ENCODE measurements at regions not wholly inside any gene's neighbourhood (a gene's known extent, or its start where the extent isn't known, plus 50 kb on each side); places are given as distances from the start of the nearest gene placed in this dataset.

DNA sequence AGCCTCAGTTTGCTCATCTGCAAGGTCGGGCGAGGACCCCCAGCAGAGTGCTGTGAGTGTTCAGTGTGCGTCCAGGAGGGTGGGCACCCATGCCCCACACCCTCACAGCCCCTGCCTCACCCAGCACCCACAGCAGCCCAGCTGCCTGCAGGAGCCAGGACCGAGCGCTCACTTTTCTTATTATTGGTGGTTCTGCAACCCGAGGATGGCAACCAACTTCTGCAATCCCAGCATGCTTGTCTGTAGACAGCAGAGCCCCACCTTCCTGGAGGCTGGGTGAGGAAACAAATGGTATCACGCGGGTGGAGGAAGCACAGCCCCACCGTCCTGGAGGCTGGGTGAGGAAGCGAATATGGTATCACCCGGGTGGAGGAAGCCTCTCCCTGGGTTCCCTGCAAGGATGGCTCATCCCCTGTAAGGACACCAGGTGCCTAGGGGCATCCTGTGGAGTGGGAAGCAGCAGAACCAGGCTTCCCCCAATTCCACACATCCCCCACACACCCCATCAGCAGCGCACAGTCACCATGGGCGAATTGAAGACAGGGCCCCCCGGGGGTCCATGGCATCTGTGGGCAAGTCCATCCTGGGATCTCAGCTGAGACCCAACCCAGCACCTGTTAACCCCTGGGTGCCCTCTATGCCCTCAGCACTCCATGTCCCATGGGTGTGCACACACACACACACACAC, 220.5 kb upstream of the RAB6C start:
- no peak for DNase-seq (ENCODE audit: low read depth, low spot score)

DNA sequence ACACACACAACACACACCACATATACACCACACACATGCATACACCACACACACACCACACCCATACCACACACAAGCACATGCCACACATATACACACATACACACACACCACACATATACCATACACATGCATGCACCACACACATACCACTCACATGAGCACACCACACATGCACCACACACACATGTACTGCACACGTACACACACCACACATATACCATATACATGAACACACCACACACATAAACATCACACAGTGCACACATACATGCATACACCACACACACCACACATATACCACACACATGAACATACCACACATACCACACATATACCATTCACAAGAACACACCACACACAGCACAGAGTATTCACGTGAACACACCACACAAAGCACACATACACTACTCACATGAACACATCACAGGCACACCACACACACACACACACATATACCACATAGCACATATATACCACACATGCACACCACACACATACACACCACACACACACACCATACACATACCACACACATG, 219.9 kb upstream of the RAB6C start:
- no peak for DNase-seq (ENCODE audit: low read depth, low spot score)

DNA sequence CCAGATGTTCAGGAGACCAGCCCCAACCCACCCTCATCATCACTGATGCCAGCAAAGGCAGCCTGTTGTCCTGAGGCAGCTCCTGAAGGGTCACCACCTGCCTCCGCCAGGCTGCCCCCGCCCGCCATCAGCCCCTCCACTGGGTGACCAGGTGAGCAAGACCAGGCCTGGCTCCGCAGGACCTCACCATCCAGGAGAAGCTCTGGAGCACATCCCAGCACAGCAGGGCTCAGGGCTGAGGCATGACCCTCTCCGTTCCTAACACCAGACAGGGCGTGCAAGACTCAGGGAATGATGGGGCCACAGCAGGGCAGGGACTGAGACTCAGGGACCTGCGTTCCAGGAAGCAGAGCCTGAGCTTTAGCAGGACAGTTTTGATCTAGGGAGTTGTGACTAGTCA, 218.8 kb upstream of the RAB6C start:
- DNase-seq (ENCODE audit: low read depth, low spot score): no peak

DNA sequence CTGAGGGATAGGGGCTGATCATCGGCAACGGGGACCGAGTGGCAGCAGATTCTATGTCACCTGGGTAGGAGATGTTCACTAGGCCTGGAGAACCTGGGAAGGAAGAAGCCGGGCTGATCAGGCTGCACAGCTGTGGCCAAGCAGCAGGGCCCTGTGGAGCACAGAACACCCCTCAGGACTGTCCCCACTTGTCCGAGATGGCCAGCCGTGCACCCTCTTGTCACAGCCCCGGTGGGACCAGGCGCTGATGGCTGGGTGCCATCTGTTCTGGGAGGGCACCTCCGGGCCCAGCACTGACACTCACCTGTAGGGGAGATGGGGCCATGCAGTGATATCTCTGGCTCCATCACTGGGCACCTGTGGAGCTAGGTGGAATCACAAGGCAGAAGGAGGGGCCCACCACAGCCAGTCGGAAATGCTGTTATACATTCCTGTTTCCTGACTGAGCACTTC, 217.9 kb upstream of the RAB6C start:
- no peak for DNase-seq (ENCODE audit: low read depth, low spot score)

DNA sequence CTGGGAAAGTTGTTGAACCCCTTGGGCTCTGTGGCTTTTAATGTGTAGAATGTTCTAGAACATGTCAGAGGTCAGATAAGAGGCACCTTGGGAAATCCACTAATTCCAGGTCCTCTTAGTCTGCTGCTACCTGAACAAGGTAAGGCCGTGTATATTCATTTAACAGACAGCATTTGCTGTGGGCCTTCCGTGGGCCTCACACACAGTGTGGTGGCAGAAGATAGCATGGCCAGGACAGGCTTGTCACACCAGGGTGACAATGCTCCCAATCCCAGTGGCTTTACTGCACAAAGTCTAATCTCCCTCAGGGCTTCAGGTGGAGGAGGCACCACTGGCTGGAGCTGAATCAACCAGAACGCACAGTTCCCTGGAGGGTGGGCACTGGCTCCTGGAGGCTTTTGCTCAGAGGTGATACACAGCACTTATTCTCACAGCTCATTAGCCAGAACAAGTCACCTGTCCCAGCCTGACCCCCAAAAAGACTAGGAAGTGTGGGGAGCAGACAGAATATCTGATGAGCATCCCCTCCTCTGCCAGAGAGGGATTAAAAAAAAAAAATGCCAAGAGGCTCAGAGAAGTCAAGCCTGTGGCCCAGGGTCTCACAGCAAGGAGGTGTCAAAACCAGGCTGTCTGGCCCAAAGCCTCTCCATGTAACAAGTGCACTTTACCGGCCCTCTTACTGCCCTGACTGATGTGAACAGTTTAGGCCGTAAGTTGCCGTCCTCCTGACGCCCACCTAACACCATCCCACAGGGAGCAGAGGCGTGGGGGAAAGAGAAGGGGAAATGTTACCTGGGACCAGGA, 216.9 kb upstream of the RAB6C start:
- DNase-seq (ENCODE audit: low read depth, low spot score): no peak

DNA sequence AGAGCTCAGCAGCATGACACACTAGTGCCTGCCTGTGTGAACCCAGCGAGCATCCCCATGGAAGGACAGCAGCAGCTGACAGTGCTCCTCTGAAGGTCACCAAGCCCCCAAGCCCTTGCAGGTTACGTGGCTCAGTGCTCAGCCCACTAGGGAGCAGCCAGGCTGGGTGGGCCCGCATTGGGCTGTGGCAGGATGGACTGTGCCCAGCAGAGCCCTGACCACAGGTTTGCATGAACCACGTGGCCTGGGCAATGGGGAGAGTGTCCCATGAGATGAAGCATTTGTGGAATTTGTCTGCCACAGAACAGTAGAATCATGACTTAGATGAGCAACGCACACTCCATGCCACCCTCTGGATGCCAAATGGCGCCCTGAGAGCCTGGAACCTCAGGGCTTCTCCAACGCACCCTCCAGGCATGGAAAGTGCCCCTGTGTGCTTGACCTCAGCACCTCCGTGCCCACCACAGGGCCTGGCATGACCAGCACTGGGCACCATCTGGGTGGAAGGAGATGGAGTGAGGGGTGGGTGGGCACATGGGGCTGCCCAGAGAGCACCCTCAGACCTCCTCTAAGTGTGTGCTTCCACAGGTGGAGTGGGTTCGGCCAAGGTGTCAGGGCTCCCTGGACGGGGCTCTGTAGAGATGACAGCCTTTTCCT, 216.1 kb upstream of the RAB6C start:
- DNase-seq (ENCODE audit: low read depth, low spot score): no peak

DNA sequence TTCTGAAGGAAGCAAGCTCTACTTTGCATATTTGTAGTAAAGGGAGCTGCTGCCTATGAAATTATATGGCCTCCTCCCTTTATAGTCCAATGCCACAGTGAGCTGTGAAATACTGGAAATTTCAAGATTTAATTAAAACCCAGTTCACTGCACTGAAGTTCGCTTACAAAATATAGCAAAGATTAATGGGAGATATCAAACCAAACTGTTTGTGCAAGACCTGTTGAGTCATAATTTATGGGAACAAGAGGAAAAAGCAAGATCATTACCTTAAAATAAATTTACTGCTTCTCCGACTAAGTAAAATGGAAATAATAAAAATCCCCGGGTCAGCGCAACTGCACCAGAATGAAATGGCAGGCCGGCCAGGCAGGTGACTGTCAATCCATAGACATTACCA, 215.5 kb upstream of the RAB6C start:
- no peak for DNase-seq (ENCODE audit: low read depth, low spot score)

DNA sequence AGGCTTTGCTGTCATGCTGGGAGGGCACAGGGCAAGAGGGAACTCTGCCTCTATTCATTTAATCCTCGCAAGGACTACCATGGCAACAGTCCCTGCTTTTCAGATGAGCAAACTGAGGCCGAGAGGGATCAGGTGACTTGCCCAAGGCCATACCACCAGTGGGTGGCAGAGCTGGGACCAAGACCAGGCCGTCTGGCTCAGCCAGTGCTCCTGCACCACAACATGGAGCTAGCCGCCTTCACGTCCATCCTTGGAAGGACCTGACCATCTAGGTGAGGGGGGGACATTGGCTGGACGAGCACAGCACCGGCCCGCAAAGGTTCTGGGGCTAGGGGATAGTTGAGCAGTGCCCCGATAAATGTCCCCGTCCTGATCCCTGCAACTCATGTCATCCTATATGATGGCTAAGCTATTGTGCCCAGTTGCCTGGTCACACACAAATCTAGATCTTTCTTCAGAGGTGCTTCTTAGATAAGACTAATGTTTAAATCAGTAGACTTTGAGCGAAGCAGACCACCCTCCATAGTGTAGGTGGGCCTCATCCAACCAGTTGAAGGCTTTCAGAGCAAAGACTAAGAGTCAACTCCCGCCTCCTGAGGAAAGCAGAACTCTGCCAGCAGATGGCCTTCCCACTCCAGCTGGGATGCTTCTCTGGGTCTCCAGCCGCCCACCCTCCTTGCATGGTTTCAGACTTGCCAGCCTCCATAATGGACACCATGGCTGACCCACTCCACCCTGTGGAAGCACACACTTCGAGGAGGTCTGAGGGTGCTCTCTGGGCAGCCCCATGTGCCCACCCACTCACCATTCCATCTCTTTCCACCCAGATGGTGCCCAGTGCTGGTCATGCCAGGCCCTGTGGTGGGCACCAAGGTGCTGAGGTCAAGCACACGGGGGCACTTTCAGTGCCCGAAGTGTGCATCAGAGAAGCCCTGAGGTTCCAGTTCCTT, 214.8 kb upstream of the RAB6C start:
- no peak for DNase-seq (ENCODE audit: low read depth, low spot score)

DNA sequence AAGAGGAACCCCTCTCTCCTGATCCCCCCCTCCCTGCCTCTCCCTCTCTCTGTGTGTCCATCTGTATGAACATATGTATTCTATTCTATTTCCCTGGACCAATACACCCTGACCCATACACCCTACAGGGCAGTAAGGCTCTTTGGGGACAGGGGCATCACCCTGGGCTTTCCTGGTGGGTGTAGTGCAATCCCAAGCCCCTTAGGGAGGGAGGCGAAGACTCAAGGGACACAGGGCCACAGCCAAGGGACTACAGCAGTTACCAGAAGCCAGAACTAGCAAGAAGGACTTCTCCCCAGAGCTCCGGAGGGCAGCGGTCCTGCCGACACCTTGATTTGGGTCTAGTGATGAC, 214.2 kb upstream of the RAB6C start:
- no peak for DNase-seq (ENCODE audit: low read depth, low spot score)

DNA sequence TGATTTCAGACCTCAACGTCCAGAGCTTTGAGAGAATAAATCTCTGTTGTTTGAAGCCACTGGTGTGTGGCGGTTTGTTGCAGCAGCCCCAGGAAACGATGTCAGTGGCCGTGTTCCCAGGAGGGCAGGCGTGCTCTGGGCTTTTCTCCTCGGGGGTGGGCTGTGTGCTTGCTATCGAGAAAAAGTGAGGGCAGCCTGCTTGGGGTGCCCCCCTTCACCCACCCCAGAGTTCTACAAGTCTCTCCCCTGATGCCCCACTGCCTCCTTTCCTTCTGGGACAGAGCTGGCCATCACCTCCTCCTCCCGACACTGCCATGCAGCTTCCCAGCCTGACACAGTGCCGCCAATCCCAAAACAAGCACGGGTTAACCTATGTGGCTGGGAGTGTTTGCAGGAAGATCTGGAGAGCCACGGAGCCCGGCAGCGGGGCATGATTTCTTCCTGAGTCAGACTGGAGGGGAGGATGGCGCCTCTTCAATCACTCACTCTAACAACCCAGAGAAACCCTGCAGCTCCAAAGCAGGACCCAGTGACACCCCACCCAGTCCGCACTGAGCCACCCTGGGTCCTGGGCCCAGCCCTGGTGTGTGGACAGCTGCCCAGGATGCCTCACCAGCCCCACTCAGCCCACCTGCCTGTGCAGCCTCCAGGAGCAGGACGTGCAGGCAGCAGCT, 213.7 kb upstream of the RAB6C start:
- no peak for DNase-seq (ENCODE audit: low read depth, low spot score)

DNA sequence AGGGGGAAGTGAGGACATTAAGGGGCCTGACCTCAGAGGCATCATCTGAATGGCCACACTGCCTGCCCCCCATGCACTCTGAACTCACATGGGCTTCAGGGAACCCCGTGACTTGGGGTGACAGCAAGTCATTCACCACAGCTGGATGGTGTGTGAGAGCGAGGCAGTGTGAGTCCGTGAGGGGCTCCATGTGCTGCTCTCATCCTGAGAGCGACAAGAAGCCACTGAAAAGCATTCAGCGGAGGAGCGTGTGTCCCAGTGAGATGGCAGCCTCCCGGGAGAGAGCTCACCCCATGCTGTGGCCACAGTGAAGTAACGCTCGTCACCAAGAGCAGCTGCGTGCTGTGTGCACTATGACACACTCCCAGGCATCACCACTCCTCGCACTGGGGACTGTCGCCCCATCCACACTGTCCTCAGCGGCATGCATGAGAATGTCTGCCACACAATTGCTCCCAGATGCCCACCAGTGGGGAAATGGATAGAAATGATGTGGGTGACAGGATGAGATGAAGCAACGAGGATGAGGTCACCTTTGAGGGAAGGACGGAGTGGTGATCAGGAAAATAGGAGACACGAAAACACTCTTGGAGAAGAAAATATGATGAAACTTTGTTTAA, 213.0 kb upstream of the RAB6C start:
- DNase-seq (ENCODE audit: low read depth, low spot score): no peak

DNA sequence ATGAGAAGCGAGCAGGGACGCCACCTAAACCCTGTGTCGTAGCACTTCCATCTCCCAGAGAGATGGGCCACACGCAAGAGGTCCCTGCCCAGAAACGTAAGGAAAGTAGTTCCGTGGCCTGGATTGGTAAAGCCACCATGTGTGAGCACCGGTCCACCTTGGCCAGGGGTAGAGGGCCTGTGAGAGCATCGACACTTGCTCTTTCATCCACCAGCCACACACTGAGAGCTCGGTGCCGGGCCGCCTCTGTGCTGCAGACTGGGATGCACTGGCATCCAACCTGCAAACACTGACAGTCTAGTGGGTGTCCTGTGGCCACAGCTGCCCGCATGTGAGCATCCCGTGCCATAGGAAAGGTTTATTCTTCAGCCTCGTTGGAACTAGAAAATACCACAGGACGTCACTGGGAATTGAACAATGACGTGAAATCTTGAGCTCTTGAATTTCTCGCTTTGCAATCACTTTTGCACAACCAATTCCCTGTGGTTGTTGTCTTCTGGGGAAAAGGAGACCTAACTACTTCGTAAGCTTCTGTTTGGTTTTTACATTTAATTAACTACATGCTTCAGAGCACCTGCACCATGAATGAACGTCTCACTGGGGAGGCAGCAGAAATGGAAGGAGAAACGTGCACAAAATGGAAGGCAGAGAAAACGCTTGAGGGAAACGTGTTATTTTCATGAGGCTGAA, 212.0 kb upstream of the RAB6C start:
- DNase-seq (ENCODE audit: low read depth, low spot score): no peak

DNA sequence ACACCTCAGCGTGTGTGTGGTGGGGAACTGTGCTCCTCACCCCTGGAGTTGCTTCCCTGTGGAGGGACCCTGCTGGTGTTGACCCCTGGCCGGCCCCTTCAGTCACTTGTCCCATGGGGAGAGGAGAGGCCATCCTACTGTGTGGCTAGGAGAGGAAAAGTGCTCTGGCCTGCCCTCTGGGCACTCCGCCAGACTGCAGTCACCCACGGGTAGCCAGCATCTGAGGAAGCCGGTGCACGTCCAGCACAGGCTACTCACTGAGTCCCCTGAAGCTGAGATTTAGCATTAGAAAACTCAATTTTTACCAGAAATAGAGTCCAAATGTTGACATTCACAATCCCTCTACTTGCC, 211.5 kb upstream of the RAB6C start:
- DNase-seq (ENCODE audit: low read depth, low spot score): no peak

DNA sequence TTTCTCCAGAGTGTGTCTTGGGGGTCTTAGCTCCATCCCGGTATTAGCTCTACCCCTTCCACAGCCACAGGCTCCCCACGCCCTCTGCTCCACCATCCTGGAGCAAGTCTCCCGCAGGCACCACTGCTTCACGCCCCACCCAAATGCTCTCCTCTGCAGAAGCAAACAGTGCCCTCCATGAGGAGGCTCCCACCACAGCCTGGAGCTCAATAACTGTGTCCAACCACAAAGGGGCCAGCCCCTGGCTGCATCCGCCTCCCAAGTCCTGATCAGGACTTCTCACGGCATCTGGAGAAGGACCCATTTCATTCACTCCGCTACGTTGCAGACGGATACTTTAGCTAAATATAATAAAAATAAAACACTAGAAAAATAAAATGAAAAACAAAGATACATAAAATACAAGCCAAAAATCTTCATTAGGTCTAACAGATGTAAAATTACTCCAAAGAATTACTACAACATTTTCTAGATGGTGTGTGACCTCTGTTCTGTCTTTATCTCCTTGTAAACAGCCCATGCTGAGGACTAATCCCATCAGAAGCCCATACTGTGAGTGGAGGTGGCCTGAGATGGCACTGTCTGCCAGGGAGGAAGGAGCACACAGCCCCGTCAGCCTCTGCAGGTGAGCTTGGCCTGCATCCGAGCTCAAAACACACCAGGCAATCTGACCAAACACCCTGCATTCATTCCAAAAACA, 210.8 kb upstream of the RAB6C start:
- no peak for DNase-seq (ENCODE audit: low read depth, low spot score)

DNA sequence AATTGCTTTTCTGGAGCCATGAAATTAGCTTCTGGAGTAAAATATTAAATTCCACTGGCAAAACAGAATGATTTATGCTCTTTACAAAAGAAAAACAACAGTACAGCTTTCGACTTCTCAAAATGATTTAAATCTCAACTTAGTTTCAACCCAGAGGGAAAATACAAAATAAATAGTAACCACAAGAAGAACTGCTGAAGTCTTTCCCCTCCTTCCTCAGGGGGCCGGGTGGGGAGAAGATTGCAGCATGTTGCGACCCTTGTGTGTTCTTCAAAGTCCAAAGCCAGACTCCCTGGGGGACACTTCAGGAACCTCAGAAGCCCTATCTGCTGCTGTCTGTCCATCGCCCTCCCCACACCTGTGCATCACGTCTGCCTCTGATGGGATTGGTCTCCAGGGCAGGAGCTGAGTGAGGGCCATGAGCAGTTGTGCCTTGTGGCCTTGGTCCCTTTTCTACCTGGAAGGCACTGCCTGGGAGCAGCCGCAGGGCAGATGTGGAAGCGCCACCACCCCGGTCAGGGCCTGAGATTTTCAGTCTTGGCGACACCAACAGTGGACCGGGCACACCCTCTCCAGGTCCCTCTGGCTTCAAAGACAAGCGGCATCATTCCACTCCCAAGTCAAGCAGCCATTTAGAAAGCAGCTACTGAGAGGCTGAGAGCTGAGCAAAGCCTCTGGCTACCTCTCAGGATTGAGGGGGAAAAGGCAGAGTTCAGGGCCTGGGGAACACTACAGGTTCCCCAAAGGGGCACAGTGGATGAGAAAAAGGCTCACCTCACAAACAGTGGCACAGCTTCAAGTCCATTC, 210.1 kb upstream of the RAB6C start:
- no peak for DNase-seq (ENCODE audit: low read depth, low spot score)

DNA sequence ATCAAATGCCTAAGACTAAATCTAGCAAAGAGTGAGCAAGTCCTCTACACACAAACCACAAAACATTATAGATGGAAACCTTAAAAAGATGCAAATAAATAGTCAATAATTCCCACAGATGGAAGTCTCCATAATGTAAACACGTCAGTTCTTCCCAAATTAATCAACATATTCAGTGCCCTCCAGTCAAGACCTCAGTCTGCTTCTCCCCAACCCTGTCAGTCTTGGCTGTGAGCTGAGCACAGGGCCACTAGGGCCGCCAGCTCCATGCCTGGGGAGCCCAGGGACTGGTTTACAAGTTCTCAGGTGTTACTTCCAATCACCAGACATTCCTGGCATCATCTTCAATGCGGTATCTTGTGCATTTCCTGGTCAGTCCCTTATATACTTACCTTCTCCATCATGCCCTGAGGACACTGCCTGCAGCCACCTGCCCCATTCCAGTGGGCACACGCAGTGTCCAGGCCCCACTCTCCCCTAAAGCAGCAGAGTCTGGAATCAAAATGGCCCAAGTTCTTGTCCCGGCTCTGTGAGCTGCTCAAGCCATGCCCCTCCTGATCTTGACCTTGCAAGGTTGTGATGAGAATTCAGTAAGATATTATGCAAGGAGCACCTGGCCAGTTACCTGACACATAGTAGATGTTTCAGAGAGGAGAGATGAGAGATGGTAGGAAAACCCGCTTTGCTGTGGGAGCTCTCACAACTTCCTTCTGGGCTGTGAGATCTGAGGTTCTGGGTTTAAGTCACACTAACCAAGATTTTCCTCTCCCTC, 207.9 kb upstream of the RAB6C start:
- no peak for DNase-seq (ENCODE audit: low read depth, low spot score)

DNA sequence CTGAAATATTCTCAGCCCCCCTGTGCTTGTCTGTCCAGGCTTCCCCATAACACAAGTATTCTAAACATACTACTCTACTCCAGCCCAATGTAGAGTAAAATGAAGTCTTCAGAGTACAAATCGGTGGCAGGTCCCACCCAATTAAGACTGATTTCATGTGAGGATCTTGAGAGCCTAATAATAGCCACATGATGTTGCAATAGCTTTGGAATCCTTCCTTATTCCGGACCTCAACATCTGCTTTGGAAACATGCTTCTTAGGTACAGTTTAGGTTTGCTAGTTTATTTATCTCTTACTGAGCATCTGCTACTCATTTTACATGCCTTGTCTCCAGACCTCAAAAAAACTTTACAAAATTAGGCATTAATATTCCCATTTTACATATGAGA, 207.3 kb upstream of the RAB6C start:
- no peak for DNase-seq (ENCODE audit: low read depth, low spot score)

All from smooth muscle cell of the brain vasculature (primary cell).